ENCODE measurements at regions not wholly inside any gene's neighbourhood (a gene's known extent, or its start where the extent isn't known, plus 50 kb on each side); places are given as distances from the start of the nearest gene placed in this dataset.

DNA sequence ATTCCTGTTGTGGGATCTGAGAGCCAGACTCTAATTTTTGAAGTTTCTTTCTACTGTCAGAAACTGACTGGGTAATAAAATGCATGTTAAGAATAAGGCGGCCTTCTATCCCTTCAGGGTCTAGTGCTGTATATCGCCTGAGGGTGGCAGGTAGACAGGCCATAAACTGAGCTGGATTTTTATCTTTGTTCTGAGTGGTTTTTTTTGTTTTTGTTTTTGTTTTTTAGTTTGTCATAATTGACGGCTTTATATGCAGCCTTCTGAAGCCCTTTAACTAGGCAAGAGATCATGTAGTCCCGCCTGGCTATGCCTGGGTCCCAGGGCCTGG lies 747.7 kb upstream of the ADGRB3 start:
- H3K4me3 ChIP-seq (ENCODE audit: low read depth in 1 of 2, low read length in 2 of 2), result no peak overlapping the region
- no peaks in the 10 kb centered on the region for H3K36me3 ChIP-seq (ENCODE audit: insufficient read depth, low read length)
- H3K27me3 ChIP-seq (ENCODE audit: insufficient read depth, low read length, poor library complexity), result no peaks in the 10 kb centered on the region
- no peak overlapping the region for H2AFZ ChIP-seq (ENCODE audit: low read depth, low read length)
- TF ChIP-seq EZH2 (IDR thresholded peaks at IDR 0.05; ENCODE audit: borderline replicate concordance, low read depth, low read length, severe bottlenecking), result no peak
- TF ChIP-seq, protein P1, sequence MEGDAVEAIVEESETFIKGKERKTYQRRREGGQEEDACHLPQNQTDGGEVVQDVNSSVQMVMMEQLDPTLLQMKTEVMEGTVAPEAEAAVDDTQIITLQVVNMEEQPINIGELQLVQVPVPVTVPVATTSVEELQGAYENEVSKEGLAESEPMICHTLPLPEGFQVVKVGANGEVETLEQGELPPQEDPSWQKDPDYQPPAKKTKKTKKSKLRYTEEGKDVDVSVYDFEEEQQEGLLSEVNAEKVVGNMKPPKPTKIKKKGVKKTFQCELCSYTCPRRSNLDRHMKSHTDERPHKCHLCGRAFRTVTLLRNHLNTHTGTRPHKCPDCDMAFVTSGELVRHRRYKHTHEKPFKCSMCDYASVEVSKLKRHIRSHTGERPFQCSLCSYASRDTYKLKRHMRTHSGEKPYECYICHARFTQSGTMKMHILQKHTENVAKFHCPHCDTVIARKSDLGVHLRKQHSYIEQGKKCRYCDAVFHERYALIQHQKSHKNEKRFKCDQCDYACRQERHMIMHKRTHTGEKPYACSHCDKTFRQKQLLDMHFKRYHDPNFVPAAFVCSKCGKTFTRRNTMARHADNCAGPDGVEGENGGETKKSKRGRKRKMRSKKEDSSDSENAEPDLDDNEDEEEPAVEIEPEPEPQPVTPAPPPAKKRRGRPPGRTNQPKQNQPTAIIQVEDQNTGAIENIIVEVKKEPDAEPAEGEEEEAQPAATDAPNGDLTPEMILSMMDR (IDR thresholded peaks at IDR 0.05; ENCODE audit: borderline replicate concordance, extremely low read depth, low read length, poor library complexity, severe bottlenecking), result no peak
- no peak overlapping the region for H3K9ac ChIP-seq (ENCODE audit: low read depth, low read length)
- H3K4me2 ChIP-seq (ENCODE audit: insufficient read depth, low read length), result no peak overlapping the region
- H3K27ac ChIP-seq (ENCODE audit: low read length), result no peak overlapping the region
- DNase-seq (no peak), ATAC-seq (ENCODE audit: insufficient read depth, low read depth) (no peak)
- H3K9me3 ChIP-seq (ENCODE audit: insufficient read depth, low read length, severe bottlenecking), result no peaks in the 10 kb centered on the region
- no peaks in the 10 kb centered on the region for H4K20me1 ChIP-seq (ENCODE audit: insufficient read depth, low read length)
- H3K79me2 ChIP-seq (ENCODE audit: insufficient read depth, low read length), result no peaks in the 10 kb centered on the region
- H3K4me1 ChIP-seq (ENCODE audit: insufficient read depth, low read length), result no peaks in the 10 kb centered on the region

DNA sequence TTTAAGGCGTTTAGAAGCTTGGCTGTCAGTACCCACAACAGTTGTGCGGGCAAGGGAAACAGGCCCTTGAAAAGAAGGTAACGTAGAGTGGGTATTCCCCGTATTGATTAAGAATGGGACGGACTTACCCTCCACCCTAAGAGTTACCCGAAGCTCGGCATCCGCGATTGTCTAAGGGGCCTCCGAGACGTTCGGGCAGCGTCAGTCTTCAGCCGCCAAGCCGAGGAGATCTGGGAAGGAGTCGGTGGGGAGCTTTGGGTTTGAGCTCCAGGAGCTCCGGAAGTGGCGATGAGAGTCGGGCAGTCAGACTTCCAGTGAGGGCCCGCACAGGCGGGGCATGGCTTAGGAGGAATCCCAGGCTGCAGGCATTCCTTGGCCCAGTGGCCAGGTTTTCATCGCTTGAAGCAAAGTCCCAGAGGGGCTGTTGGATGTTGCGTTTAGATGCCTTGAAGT lies 748.2 kb upstream of the ADGRB3 start:
- no peak overlapping the region for H2AFZ ChIP-seq (ENCODE audit: low read depth, low read length)
- no peak for ATAC-seq (ENCODE audit: insufficient read depth, low read depth)
- H3K4me1 ChIP-seq (ENCODE audit: insufficient read depth, low read length), result no peaks in the 10 kb centered on the region
- DNase-seq, result no peak
- TF ChIP-seq, protein P1 (IDR thresholded peaks at IDR 0.05; ENCODE audit: borderline replicate concordance, extremely low read depth, low read length, poor library complexity, severe bottlenecking), result no peak
- TF ChIP-seq EZH2 (IDR thresholded peaks at IDR 0.05; ENCODE audit: borderline replicate concordance, low read depth, low read length, severe bottlenecking), result no peak
- no peaks in the 10 kb centered on the region for H3K36me3 ChIP-seq (ENCODE audit: insufficient read depth, low read length)
- no peaks in the 10 kb centered on the region for H3K27me3 ChIP-seq (ENCODE audit: insufficient read depth, low read length, poor library complexity)
- no peaks in the 10 kb centered on the region for H3K9me3 ChIP-seq (ENCODE audit: insufficient read depth, low read length, severe bottlenecking)
- H3K79me2 ChIP-seq (ENCODE audit: insufficient read depth, low read length), result no peaks in the 10 kb centered on the region
- H3K27ac ChIP-seq (ENCODE audit: low read length), result no peak overlapping the region
- H4K20me1 ChIP-seq (ENCODE audit: insufficient read depth, low read length), result no peaks in the 10 kb centered on the region
- no peak overlapping the region for H3K9ac ChIP-seq (ENCODE audit: low read depth, low read length)
- no peak overlapping the region for H3K4me3 ChIP-seq (ENCODE audit: low read depth in 1 of 2, low read length in 2 of 2)
- no peak overlapping the region for H3K4me2 ChIP-seq (ENCODE audit: insufficient read depth, low read length)

DNA sequence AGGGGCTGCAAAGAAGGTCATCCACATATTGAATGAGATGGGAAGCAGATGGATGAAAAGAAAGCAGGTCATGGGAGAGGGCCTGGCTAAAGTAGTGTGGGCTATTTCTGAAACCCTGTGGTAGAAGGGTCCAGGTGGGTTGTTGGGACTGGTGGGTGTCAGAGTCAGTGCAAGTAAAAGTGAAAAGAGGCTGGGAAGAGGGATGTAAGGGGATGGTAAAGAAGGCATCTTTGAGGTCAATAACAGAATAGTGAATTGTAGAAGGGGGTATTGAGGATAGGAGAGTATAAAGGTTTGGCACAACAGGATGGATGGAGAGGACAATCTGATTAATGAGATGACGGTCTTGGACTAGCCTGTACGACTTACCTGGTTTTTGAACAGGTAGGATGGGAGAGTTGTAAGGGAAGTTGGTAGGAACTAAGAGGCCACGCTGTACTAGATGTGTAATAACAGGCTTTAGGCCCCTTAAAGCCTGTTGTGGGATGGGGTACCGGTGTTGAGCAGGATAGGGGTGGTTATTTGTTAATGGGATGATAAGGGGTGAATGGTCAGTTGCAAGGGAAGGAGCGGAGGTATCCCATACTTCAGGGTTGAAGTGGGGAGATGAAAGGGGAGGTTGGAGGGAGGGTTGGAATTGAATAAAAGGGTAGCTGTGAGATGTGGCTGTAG lies 748.9 kb upstream of the ADGRB3 start:
- no peak overlapping the region for H2AFZ ChIP-seq (ENCODE audit: low read depth, low read length)
- H3K27ac ChIP-seq (ENCODE audit: low read length), result no peak overlapping the region
- no peak for ATAC-seq (ENCODE audit: insufficient read depth, low read depth)
- no peaks in the 10 kb centered on the region for H3K79me2 ChIP-seq (ENCODE audit: insufficient read depth, low read length)
- no peaks in the 10 kb centered on the region for H3K4me1 ChIP-seq (ENCODE audit: insufficient read depth, low read length)
- H3K36me3 ChIP-seq (ENCODE audit: insufficient read depth, low read length), result no peaks in the 10 kb centered on the region
- DNase-seq, result no peak
- TF ChIP-seq EZH2 (IDR thresholded peaks at IDR 0.05; ENCODE audit: borderline replicate concordance, low read depth, low read length, severe bottlenecking), result no peak
- TF ChIP-seq, protein P1 (IDR thresholded peaks at IDR 0.05; ENCODE audit: borderline replicate concordance, extremely low read depth, low read length, poor library complexity, severe bottlenecking), result no peak
- H3K27me3 ChIP-seq (ENCODE audit: insufficient read depth, low read length, poor library complexity), result no peaks in the 10 kb centered on the region
- no peak overlapping the region for H3K4me3 ChIP-seq (ENCODE audit: low read depth in 1 of 2, low read length in 2 of 2)
- no peak overlapping the region for H3K9ac ChIP-seq (ENCODE audit: low read depth, low read length)
- no peaks in the 10 kb centered on the region for H3K9me3 ChIP-seq (ENCODE audit: insufficient read depth, low read length, severe bottlenecking)
- H3K4me2 ChIP-seq (ENCODE audit: insufficient read depth, low read length), result no peak overlapping the region
- H4K20me1 ChIP-seq (ENCODE audit: insufficient read depth, low read length), result no peaks in the 10 kb centered on the region
